ENCODE measurements at regions not wholly inside any gene's neighbourhood (a gene's known extent, or its start where the extent isn't known, plus 50 kb on each side); places are given as distances from the start of the nearest gene placed in this dataset.

DNA sequence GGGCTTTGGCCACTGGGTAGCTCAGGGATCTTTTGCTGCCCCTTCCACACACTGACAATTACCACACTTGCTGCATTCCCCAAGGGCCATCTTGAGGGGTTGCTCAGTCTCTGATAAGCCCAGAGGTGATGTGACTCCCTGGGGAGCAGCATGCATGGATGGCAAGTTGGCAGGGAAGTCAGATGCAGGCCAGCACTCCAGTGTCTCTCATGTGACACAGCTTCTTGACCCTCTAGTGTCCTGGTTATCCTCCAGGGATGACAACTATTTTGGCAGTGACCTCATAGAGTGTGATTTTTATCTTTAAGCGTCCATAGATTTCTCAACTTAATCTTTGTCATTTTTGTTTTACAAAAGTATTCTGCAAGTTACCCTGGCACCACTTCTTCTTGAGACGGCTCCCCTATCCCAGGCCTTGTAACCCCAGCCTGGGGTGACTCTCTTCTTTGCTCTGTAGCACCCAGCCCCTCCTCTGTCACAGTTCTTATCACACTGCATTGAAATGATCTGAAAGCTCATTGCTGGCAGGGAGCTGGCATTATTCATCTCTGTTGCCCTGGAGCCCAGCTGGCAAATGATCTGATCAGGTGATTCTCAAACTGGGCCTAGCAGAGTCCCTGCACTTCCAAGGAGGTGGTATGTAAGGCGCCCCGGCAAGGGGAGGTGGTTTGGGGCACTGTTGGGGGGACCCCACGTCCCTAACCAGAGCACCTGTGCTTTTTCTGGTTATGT lies 72.6 kb downstream of the TENT5C start:
- no peak for DNase-seq

DNA sequence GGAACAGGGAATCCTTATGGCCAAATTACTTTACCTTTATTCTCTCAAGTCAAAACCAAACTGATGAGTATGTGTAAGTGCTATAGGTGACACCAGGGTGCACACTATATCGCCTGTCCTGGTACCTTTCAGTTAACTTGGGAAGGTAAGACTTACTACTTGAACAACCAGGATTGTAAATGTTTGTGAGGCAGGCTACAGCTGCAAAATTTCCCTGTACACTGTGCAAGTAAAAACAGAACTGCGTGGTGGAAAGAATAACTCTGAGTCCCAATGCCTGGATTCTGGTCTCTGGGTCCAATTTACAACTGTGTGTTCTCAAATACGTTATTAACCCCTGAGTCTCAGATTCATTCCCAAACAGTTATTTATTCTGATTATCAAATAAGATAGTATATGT lies 73.5 kb downstream of the TENT5C start:
- DNase-seq = no peak

DNA sequence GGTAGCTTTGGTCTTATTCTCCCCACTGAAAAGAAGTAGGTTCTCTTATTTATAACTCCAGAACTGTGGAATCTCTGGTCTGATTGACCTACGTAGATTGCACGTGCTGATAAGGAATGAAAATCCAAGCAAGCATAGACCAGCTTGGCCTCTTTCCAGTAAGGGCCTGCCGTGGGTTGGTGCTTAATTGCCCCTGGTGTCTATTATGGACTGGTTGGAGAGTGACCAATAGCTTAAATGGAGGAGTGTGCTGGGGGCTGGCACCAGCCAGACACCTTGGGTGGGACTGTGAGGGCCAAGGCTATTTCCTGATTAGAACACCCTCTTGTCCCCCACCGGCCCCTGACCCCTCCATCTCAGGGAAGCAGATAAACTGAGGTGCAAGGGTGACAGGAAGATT lies 74.0 kb downstream of the TENT5C start:
- no peak for DNase-seq

DNA sequence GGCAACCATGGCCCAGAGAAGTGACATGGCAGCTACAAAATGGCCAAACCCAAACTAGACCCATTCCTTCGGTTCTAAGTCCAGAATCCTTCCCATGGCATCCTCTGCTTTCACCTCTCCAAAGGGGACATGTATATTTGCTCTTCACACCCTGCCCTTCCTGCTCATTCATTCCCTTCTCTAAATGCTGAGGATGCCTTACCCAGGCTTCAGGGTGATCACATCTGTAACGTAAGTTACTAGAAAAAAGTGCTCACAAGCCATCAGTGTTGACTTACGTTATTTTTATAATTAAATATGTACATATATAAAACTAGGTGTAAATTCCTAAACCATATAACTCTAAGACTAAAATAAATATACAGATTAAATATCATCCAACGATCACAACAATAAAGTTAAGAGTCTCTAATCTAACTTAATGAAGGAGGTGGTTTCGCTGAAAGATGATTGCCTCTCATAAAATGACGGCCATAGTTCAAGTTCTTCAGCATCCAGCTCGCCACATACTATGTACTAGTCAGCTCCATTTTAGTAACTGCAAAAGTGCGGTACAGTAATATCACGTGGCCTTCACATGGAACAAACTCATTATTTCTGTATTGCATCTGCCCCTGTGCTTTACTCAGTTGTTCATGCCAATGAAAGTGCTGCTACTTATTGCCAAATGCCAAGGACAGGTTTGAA lies 74.6 kb downstream of the TENT5C start:
- DNase-seq = no peak

DNA sequence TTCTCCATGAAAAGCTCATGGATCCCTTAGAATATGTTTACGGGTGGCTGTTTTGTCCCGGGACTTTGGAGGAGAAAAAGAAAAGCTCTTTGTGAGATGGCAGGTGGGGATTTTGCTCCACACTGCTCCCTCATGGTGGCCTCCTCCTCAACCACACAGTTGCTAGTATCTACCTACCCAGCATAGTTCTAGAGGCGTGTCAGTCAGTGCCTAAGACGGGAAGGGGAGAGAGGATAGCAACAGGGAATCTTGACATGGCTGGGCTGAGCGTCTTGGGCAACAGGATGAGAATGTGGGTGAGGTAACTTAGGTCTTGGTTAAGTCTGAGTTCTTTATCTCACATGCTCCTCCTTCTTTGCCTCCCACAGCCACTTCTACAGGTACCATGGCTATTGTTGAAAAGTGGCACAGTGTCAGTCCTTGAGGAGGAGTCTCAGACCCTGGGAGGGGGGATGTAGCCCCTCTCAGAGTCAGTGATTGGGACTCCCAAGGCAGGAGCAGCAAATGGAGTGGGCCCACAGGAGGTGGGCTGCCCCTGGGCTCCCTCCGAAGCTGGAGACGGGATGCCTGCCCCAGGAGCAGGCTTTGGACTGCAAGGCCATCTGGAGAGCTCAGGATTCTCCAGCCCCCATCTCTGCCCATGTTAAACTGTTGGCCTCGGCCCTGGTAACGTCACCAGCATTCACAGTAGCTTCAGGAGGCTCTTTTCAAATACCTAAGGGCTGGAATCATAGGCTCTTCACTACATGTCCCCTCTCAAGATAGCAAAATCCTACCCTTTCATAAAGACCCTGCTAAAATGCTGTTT lies 75.4 kb downstream of the TENT5C start:
- DNase-seq = no peak

DNA sequence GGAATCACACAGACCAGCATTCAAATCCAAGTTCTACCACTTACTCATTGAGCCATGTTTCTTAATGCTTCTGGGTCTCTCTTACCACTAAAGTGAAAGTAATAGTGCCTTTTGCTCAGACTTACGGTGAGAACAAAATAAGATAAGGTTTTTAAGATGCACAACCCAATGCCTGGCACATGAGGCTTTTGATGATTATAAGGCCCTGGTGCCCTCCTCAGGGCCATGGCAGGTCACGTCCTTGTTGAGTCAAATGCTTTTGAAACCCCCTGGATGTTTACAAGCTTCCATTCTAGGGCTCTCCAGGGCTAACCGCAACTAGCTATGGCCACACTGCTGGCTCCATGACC lies 76.0 kb downstream of the TENT5C start:
- DNase-seq = no peak

DNA sequence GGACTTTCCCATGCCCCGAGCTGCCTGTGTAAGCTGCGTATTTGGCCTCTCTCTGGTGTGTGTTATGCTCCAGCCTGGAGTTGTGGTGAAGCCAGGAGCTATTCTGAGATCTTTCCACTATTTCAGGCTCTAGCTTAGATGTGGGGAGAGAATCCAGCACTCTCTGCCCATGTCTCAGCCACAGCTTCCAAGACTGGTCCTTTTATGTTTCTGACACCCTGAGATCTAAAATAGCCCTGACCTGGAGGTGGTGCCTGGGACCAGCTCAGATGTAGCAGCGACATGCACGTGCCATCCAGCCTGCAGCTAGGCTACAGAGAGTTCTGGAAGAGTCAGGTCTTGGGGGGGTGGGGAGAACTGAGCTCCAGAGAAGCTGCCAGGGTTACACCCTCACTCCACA lies 76.5 kb downstream of the TENT5C start:
- DNase-seq = peak; percentile 57

DNA sequence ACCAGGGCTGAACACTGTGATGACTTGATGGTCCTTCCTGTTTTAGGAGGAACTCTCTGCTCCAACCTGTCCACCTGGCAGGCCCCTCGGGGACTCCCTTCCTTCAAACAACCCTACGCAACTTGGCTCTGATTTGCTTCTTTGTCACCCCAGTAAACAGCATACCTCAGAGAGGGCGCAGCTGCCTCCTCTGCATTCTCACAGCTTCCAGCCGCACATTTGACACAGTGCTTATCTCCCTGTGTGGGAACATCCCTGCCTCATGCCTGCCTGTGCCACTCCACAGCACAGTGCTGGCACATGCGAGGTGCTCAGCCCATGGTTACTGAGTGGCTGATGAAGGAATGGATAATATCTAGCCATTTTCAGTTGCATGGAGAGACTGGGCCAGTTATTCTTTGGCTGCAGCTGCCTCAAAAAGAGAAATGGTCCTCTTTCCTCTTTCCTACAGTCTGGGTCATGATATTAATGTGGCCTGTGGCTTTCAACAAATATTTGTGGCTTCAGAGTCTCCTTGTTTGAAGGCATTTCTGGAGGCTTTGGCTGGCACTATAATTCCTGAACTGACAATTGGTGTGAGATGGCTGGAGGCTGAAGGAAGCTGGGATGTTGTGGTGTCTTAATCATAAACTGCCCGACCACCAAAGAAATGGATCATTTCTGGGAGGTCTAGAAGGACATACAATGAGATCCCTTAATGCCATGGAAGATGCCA lies 77.9 kb downstream of the TENT5C start:
- no peak for DNase-seq

DNA sequence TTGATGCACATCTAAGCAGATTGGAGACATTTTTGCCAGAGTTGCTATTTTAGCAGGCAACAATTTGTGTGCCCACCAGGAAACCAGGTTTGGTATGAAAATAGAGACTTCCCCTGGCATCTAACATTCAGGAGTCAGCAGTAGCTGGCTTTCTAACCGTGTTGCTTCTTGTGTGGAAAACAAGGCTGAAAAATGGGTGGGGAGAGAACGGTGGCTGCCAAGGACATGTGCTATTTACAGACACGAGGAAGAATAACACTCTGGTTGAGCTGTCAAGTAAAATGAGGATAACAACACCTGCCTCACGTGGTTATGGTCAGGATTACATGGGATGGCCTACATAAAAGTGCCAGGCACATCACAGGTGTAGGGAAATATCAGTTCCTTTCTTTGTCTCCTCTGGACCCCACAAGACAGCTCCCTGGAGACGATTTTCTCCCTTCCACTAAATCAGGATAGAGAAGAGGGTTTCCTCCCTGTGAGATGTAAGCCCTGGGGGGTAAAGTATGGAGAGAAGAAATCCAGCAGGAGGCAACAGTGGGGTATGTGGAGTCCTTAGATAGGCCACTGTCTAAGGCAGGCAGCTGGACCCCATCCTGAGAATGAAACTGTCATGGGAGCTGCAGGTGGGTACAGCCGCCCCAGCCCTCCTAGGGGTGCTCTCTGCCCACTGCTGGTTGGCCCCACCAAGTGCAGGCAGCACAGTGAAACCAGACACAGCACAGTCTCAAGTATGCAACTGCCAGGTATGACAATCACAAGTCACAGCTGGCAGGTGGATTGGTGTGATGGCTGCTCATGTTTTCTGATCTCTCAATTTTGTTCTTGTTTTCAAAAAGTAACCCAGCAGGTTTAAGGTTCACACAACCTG lies 80.3 kb downstream of the TENT5C start:
- DNase-seq = no peak

DNA sequence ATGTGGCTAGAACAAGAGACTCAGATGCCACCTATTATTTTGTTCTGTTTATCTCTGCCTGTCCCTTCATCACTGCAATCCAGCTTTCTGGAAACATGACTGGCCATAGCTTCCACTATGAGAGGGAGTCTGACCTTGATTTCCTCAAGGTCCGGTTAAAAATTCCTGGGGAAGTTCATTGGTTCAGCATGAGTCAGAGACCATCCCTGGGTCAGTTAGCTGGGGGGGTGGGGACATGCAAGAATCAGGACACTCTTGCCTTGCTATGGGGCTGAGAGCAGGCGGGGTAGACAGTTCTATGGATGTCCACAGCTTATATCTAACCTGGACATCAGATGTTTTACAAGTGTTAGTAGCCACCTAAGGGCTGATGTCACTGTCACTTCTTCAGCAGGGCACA lies 81.1 kb downstream of the TENT5C start:
- no peak for DNase-seq

DNA sequence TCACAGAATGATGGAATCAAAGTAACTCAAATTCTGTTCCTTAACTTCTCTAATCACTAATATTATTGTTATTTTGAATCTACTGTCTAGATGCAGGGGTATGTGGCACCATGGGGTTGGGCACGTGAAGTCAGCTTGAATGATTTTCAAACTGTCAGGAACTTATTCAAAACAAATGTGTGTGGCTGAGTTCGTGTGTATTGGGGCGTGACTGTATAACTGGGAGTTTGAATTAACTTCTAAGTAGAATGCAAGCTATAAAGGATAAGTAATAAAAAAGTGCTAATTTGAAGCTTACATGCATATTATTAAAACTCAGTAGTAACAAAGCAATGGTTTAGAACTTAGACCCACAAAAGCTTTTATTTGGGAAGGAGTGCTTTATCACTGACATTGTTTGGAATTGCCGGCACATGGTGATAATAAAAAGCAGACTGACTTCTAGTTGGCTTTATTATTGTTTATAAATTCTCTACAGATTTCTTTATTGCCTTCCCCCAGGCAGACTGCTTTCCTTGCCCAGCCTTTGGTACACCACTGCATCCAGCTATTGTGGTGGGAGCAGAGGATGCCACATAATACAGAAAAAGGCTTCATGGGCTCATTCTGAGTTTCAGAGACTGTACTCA lies 84.3 kb downstream of the TENT5C start:
- DNase-seq = no peak

DNA sequence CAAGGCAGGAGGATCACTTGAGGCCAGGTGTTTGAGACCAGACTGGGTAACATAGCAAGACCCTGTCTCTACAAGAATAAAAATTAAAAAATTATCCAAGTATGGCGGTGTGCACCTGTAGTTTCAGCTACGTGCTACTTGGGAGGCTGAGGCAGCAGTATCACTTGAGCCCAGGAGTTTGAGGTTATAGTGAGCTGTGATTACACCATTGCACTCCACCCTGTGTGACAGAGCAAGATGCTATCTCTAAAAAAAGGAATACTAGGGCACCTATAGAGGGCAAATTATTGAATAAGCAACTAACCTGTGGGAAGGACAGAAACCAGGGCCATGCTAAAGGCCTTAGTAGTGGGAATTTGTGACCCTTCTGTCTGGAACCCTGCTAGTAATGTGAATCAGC lies 86.1 kb downstream of the TENT5C start:
- DNase-seq = no peak

DNA sequence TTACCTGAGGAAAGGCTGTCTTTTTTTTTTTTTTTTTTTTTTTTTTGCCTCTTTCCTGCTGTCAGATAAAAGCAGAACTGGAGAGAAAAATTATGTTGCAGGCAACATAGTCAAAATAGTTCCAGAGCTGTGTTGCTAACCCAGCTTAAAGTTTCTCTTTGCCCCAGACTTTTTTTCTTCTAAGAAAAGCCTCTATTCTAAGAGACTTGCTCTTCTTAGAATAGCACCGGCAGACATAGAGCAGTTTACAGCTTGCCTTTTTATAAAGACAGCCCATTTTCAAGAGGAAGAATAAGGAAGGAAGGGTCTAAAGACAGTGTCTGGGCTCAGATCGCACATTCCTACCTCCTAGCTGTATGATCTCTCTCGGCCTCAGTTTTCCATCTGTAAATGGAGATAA lies 88.7 kb downstream of the TENT5C start:
- DNase-seq = no peak

DNA sequence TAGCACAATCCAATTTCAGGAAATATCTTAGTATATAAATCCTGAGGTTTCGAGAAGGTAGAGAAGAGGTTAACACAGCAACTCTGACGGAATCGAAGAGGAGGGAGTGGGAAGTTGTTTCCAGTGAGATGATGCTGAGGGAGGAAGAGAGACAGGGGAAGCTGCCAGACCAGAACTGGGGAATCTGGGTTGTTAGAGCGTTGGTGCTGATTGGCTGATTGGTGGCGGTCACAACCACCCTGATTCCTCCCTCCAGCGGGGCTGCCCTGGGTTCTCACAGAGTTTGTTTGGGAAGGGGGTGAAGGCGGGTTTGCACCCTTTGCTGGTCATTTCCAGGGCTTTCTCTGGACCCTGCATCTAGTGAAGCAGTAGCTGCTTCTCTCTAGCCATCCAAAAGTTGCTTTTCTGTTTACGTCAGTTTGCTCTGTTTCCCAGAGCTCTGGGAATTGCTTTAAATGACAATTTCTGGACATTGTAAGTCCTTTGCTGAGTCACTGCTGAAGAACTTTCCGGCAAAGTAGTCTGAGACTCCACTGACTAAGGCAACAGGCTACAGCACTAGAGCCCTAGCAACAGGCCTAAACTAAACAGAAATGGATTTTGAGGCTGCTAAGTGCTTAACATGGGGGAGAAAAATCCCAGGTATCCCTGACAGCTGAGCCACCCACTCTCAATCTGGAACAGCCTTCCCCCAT lies 90.1 kb downstream of the TENT5C start:
- peak; percentile 71 for DNase-seq

DNA sequence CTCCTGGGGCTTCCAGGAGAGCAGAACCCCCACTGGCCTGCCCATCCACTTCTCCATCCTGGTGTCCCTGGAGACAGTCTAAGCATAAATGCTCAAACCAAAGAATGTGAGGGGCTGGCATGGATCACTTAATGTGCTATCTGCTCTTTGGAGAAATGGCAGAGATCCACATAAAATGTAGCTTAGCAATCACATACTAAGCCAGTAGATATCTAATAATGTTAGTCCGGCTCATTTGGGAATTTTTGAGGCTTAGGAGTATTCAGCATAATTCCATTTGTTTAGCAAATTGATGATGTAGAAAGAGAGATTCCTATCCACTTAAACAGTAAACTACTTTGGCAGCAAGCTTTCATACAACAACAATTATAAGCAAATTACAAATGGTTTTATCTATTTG lies 90.7 kb downstream of the TENT5C start:
- no peak for DNase-seq

DNA sequence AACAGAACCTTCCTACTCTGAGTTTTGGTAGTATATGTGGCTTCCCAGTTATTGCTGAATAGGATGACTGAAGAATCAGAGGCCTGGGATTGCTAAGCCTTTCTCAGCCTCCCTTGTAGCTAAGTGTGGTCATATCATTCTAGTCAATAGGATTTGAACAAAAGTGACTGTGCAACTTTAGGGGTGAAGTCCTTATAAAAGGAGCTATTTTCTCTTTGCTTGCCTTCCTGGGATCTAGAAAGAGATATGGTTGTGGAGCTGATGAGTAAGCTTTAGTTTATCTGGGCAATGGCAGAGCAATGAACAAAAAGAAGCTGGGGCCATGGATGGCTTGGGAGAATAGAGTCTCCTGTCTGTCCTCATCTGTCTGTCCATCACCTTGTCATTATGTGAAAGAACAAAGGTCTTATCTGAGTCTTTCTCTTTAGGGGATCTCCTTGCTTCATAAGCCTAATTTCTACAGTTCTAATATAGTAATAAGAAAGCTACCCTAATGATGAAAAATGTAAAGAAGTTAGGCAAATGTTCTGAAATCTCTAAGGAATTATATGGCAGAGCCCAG lies 91.5 kb downstream of the TENT5C start:
- DNase-seq = no peak

DNA sequence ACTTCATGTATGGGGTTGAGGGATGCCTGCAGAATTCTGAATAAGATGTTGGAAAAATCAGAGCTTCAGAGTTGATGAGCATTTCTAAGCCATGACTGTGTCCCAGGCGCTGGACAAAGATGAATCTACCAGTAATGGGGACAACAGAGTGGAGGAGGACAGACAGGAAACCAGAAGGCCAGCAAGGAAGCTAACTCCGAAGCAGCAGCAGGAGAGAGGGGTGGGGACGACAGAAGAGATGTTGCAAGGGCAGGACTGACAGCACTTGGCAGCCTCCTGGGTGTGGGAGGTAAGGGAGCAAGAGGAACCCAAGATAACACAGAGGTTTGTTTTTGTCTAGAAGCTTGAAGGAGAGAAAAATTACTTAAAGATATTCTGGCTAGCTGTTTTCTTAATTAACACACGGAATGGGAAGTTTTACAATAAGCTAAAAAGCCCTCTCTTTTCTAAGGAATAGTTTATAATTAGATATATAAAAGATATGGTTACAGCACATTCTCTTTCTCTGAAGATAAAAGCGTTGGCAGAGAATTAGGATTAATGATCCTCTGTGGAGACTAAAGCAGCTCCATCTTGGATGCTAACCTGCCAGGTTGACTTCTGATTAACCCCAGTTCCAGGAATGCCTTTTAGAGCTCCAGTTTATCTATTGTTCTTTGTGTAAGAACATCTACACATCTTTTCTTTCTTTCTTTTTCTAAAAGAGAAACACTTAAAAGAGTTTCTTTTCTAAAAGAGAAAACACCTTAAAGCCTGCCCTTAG lies 92.7 kb downstream of the TENT5C start:
- no peak for DNase-seq

DNA sequence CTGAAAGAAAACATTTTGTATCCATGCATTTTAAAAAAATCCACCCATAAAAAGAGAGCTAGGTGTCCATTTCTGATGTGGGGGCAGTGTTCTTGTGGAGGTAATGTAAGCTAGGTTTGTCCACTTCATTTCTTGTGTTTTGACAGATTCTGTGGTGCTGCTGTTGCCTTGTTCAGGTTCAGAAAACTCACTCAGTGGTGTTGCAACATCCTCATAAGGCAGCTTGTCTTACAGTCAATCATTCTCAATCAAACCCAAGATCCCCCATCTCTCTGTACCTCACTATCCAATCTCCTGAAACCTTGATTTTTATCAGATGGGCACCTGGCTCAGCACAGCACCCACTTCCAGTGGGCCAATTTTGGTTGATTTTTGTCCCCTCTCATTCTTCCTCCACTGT lies 94.1 kb downstream of the TENT5C start:
- DNase-seq = no peak

DNA sequence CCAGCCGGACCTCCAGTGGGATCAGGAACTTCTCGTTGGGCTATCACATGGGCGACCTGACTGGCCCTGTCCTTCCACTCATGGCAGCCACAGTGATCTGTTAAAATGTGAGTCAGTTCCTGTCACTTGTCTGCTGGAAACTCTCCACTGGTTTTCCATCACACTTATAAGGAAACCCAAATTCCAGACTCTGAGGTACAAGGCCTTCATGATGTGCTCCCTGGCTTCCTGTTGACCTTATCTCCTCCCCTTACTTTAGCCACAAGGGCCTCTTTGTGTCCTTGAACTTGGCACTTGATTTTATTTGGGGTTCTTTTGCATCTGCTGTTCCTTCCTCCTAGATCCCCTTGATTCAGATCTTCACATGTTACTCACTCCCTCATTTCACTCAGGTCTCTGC lies 96.8 kb downstream of the TENT5C start:
- DNase-seq = no peak

DNA sequence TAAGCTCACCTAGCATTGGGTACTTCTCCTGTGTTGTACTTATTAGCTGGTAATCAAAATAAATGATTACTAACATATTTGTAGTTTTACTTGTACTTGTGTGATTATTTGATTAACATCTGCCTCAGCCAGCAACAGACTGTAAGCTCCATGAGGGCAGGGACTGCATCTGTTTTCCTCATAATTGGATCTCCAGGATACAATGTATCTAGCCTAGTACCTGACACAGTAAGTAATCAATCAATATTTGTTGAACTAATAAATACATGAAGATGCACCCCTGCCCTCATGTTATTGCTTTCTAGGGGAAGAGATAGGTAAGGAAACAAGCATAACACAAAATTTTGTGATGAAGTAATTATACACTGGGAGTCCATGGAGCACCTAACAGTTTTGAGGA lies 101.5 kb downstream of the TENT5C start:
- DNase-seq = no peak

Measured in right hindlimb (tissue), 1 donor.